Erythroblast (primary cell): ENCODE measurements at regions not wholly inside any gene's neighbourhood (a gene's known extent, or its start where the extent isn't known, plus 50 kb on each side); places are given as distances from the start of the nearest gene placed in this dataset.

Experiments used
- GATA1 ChIP-seq: IDR thresholded peaks from 2 replicates; pipeline ENCODE4 v1.6.1; 2011; ENCODE audit warnings: low read depth, mild to moderate bottlenecking, control low read depth, low read length, moderate library complexity
- POLR2A ChIP-seq: IDR thresholded peaks from 2 replicates; pipeline ENCODE4 v1.6.1; 2011; ENCODE audit warnings: mild to moderate bottlenecking, low read length

GRCh38 chr19:31139871-31140505 lies 209.2 kb downstream of the TSHZ3 start:
- TF ChIP-seq POLR2A = no peak
- no peak for TF ChIP-seq GATA1
